ENCODE measurements at regions not wholly inside any gene's neighbourhood (a gene's known extent, or its start where the extent isn't known, plus 50 kb on each side); places are given as distances from the start of the nearest gene placed in this dataset.

DNA sequence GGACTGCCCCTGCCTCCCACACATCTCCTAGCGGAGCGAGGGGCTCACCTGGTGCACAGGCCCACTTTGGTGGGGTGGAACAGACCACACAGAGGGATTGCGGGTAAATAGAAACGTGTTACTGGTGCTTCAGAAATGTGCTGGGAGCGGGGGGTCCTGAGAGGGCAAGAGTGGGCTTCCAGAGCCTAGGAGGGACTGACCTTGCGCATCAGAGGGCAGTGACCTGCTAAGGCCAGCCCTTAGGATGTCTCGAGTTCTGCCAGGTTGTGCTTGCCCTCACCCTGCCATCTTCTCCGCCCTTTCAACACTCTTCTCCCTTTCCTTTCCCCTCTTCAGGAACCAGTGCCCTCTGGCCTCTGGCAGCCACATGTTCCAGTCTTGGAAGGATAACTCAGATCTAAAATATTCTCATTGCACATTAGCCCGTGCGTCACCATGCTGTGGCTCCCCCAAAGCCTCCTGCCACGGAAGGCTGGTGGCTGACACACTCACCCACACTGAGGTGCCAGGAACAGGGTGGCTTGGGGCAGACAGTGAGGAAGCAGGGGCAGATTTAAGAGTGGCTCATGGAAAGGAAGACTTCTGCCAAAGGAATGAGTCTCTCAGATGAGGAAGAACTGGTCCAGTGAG lies 89.6 kb downstream of the MCFD2 start:
- no peaks in the 10 kb centered on the region for H3K4me1 ChIP-seq (ENCODE audit: low read depth)
- no peak for ATAC-seq
- no peaks in the 10 kb centered on the region for H3K36me3 ChIP-seq (ENCODE audit: low read depth)
- H3K9me3 ChIP-seq = no peaks in the 10 kb centered on the region
- no peak overlapping the region for H3K4me3 ChIP-seq
- intact Hi-C loops (cut with DNase I, micrococcal nuclease) = no loop called here
- TF ChIP-seq, protein P1, sequence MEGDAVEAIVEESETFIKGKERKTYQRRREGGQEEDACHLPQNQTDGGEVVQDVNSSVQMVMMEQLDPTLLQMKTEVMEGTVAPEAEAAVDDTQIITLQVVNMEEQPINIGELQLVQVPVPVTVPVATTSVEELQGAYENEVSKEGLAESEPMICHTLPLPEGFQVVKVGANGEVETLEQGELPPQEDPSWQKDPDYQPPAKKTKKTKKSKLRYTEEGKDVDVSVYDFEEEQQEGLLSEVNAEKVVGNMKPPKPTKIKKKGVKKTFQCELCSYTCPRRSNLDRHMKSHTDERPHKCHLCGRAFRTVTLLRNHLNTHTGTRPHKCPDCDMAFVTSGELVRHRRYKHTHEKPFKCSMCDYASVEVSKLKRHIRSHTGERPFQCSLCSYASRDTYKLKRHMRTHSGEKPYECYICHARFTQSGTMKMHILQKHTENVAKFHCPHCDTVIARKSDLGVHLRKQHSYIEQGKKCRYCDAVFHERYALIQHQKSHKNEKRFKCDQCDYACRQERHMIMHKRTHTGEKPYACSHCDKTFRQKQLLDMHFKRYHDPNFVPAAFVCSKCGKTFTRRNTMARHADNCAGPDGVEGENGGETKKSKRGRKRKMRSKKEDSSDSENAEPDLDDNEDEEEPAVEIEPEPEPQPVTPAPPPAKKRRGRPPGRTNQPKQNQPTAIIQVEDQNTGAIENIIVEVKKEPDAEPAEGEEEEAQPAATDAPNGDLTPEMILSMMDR (IDR thresholded peaks at IDR 0.05) = no peak
- DNase-seq = no peak

DNA sequence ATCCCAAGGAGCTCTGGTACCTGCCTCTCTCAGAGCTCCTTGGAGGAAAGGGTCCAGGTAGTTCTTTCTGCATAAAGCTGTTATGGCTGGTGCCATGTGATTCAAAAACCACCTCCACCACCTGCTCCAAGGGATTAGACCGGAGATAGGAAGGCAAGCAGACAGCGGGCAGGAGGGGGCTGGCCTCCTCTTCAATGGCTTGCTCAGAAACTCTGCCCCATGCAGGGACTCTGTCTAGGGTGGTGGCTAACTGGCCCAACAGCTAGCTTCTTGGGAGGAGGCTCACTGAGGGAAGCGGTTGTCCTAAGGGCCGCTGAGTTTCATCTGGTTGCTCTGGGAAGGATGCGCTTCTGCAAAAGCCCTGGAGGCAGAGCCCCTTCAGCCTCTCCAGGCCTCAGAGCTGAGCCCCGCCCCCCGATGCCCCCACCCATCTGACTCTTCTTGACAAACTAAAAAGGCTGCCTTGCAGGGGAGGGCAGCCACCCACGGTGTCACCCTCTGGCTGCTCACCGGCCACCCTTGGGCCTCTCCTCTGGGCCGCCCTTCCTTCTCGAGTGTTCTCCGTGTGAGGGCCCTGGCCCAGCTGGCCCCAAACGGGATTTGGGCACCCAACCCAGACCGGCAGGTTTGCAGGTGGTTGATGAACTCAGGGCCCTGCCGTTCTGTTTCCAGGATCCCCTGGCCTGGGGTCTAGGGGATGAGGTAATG lies 90.2 kb downstream of the MCFD2 start:
- TF ChIP-seq, protein P1 (IDR thresholded peaks at IDR 0.05) = no peak
- Histone ChIP-seq H3K36me3 (ENCODE audit: low read depth) (no peaks in the 10 kb centered on the region), H3K4me1 (ENCODE audit: low read depth) (no peaks in the 10 kb centered on the region), H3K9me3 (no peaks in the 10 kb centered on the region), H3K4me3 (no peak overlapping the region)
- no peak for DNase-seq
- intact Hi-C loops (cut with DNase I, micrococcal nuclease) = no loop called here
- ATAC-seq = no peak

DNA sequence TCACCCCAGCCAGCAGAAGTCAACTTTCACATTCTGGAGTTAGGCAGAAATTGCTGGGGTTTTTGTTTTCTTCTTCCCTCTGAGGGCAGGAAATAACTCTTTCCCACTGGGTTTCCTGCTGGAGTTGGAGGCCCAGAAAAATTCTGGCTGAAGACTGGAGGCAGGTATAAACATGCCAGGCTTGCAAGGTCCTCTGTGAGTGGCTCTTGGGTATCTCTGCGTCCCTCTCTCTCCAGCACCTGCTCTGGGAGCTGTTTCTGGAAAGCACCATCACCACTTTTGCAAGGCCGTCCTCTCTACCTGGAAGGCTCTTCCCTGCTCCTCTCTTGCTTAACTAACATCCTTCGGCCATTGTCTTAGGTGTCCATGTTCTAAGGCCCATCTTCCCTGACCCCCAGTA lies 91.0 kb downstream of the MCFD2 start:
- DNase-seq = no peak
- Histone ChIP-seq H3K36me3 (ENCODE audit: low read depth) (no peaks in the 10 kb centered on the region), H3K4me3 (no peak overlapping the region), H3K4me1 (ENCODE audit: low read depth) (no peaks in the 10 kb centered on the region), H3K9me3 (no peaks in the 10 kb centered on the region)
- intact Hi-C loops (cut with DNase I, micrococcal nuclease) = no loop called here
- TF ChIP-seq, protein P1 (IDR thresholded peaks at IDR 0.05) = no peak
- ATAC-seq = no peak

DNA sequence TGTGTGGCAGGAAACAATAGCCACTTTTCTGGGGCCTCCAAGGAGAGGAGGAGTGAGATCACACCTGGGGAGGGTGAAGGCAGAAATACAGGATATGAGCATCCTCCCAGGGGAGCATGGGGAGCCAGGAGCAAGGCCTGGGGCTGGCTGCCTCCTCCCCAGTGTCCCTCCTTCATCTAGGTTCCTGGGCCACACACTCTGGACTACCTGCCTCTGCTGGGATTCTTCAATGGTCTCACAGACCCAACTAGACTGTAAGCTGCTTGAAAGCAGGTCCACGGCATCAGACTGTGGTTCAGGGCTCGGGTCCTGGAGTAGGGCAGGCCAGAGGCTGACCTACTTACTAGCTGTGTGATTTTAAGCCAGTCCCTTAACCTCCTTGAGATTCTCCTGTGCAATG lies 94.0 kb downstream of the MCFD2 start:
- Histone ChIP-seq H3K36me3 (ENCODE audit: low read depth) (no peaks in the 10 kb centered on the region), H3K4me3 (no peak overlapping the region), H3K9me3 (no peaks in the 10 kb centered on the region), H3K4me1 (ENCODE audit: low read depth) (no peaks in the 10 kb centered on the region)
- TF ChIP-seq, protein P1 (IDR thresholded peaks at IDR 0.05) = no peak
- DNase-seq (no peak), ATAC-seq (no peak)
- intact Hi-C loops (cut with DNase I, micrococcal nuclease) = no loop called here

DNA sequence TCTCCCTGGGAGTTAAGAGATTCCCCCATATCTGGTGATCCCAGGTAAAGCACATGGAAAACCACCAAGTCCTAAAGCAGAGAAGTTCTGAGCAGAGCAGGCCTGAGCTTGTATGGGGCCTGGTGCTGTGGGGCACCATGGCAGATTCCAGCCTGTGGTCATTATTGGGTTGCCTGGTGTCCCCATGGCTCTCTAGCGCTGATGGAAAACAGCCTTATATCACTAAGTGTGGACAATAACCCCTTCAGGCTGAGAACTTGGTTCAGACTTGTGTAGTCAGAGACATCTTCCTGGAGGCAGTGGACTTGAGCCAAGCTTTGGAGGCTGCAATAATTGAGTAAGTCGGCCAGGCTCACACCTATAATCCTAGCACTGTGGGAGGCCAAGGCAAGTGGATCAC lies 96.8 kb downstream of the MCFD2 start:
- TF ChIP-seq, protein P1 (IDR thresholded peaks at IDR 0.05) = no peak
- no peaks in the 10 kb centered on the region for H3K9me3 ChIP-seq
- intact Hi-C loops (cut with DNase I, micrococcal nuclease) = no loop called here
- no peak for ATAC-seq
- no peak for DNase-seq
- no peak overlapping the region for H3K4me3 ChIP-seq
- no peaks in the 10 kb centered on the region for H3K36me3 ChIP-seq (ENCODE audit: low read depth)
- no peaks in the 10 kb centered on the region for H3K4me1 ChIP-seq (ENCODE audit: low read depth)
